Heart right ventricle (tissue), 16 donors: ENCODE measurements at regions not wholly inside any gene's neighbourhood (a gene's known extent, or its start where the extent isn't known, plus 50 kb on each side); places are given as distances from the start of the nearest gene placed in this dataset.

Experiments
- ATAC-seq, 8 donors: fragments of 200-7000 bp; cut with Tn5 transposase; one replicate each; pipeline ENCODE4 v1.9.1; 2020; ENCODE audit warnings: mild to moderate bottlenecking in 8 of 8, moderate library complexity in 8 of 8, moderate number of reproducible peaks in 1 of 8
- DNase-seq, 2 donors: peaks; one replicate each; pipeline ENCODE4 v3.0.0-alpha.2; 2020
- H3K27ac ChIP-seq, 10 donors: fragments of 200-600 bp; sonication (generic) in 2 of 10; one replicate each; pipeline versions ENCODE4 v1.5.0 to v1.8.0; 2020 to 2022; ENCODE audit warnings: mild to moderate bottlenecking in 3 of 10
- H3K27me3 ChIP-seq, 7 donors: fragments of 200-600 bp; one replicate each; pipeline ENCODE4 v1.8.0; 2021 to 2022; ENCODE audit warnings: mild to moderate bottlenecking in 2 of 7
- H3K36me3 ChIP-seq, 9 donors: fragments of 200-600 bp; sonication (generic) in 1 of 9; one replicate each; pipeline versions ENCODE4 v1.5.0 to v1.8.0; 2020 to 2022; ENCODE audit warnings: mild to moderate bottlenecking in 2 of 9
- H3K4me1 ChIP-seq, 9 donors: fragments of 200-600 bp; sonication (generic) in 1 of 9; one replicate each; pipeline versions ENCODE4 v1.5.0 to v1.8.0; 2020 to 2022; ENCODE audit warnings: mild to moderate bottlenecking in 4 of 9
- H3K4me3 ChIP-seq, 10 donors: fragments of 200-600 bp; sonication (generic) in 2 of 10; one replicate each; pipeline versions ENCODE4 v1.5.0 to v1.8.0; 2020 to 2022; ENCODE audit warnings: mild to moderate bottlenecking in 7 of 10, moderate library complexity in 2 of 10
- H3K9me3 ChIP-seq, 11 donors: fragments of 200-600 bp in 10 of 11; sonication (generic) in 2 of 11; one replicate each; pipeline versions ENCODE4 v1.5.0 to v1.8.0; 2013 to 2022; ENCODE audit warnings: mild to moderate bottlenecking in 2 of 11, control low read depth in 1 of 11, moderate library complexity in 1 of 11
- WGBS, 2 donors: extraction: QIAGEN DNeasy Blood & Tissue Kit; methylation state at CpG; one replicate each; pipeline ENCODE4 v1.1.7; 2013; ENCODE audit warnings: inconsistent platforms in 1 of 2; 5-methylcytosine and 5-hydroxymethylcytosine counted together
- intact Hi-C, 10 donors: fragments of 100-400 bp; cut with DNase I; formaldehyde crosslinking; loops; one replicate each; pipeline versions ENCODE4 v1.11.1 to v1.14.2; 2022
- TF ChIP-seq, protein P1 (sequence below), 9 donors: fragments of 200-600 bp; sonication (generic) in 2 of 9; IDR thresholded peaks; one replicate each; pipeline versions ENCODE4 v1.5.0 to v1.8.0; 2021 to 2022; ENCODE audit warnings: antibody characterized with exemption in 9 of 9, mild to moderate bottlenecking in 5 of 9, moderate library complexity in 1 of 9
- donor health status: Arrhythmogenic right ventricular cardiomyopathy.
- donor health status: ischemic (EF 13 %, LVEDD 7.1; RV severe dilation, severe dysfunction).
- donor health status: healthy with polysubstance abuse.
- donor health status: DM: no; HTN: yes; CAD: no.
- donor health status: DM: no; HTN: no; CAD: no.
- donor health status: ischemic (EF 25% LVEDD 6.9; RV normal size, moderate dysfunction).
- donor health status: ischemic (EF 25% LVEDD 5.7; RV mildly dilated, moderate dysfunction).
- donor health status: healthy.
- donor health status: DM: yes; HTN: yes; CAD: no.
- donor health status: Ischemic cardiomyopathy.
- donor health status: ischemic (EF 35%, LVEDD 5.7; RV mildly dilated, moderate dysfunction).
- donor health status: nonischemic (EF 11% LVEDD 7.7; RV severe dilation, severe dysfunction).
- donor health status: DM: yes; HTN: yes; CAD: no.
- donor health status: PGD.
- donor health status: ischemic (EF 29% LVEDD 5.4; RV normal size, mild dysfunction).
- donor health status: nonischemic (EF 23%, LVEDD 6.1; RV moderate dilation, normal function).

DNA sequence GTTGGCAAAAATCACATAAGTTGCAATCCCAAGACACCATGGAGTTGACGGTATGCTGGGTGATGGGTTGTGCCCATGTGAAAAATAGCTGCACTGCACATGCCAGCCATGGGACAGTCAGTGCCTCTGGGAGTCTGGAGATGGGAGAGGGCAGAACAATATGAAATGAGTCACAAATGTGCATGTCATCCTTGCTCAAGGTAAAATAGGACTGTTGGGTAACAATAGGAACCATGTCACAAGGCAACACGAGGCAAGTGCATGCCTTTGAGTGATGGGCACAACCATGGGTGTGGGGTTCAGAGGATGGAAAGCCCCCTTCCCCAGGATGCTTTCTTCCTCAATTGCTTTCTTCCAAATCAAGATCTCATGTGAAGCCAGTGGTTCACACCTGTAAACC lies 70.5 kb upstream of the PIM1 start:
- H3K4me1 ChIP-seq = peaks cover 7 to 47% (median 21%) of the 10 kb centered on the region in 9 donors

DNA sequence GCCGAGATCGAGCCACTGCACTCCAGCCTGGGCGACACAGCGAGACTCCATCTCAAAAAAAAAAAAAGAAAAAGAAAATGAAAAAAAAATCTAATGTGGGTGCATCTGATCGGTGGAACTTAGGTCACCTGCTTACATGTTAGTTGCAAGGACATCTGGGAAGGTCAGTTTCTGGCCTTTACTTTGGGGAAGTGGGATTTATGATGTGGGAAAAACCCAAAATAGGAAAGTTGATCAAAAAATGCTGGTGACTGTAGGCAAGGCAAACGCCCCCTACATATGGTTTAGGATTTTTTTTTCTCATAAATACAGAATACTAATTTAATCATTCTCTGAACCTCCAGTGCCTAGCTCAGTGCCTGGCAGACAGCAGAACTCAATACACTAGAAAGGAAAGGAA lies 69.2 kb upstream of the PIM1 start:
- Histone ChIP-seq H3K4me1 (peaks cover 7 to 47% (median 21%) of the 10 kb centered on the region in 9 donors), H3K4me3 (no peak overlapping the region), H3K36me3 (no peaks in the 10 kb centered on the region), H3K27me3 (no peaks in the 10 kb centered on the region), H3K9me3 (no peaks in the 10 kb centered on the region), H3K27ac (no peak overlapping the region)
- DNase-seq = no peak
- 89 to 94% methylated on average over 6 of the region's 6 CpGs for WGBS, 2 donors
- ATAC-seq = no peak
- TF ChIP-seq, protein P1, sequence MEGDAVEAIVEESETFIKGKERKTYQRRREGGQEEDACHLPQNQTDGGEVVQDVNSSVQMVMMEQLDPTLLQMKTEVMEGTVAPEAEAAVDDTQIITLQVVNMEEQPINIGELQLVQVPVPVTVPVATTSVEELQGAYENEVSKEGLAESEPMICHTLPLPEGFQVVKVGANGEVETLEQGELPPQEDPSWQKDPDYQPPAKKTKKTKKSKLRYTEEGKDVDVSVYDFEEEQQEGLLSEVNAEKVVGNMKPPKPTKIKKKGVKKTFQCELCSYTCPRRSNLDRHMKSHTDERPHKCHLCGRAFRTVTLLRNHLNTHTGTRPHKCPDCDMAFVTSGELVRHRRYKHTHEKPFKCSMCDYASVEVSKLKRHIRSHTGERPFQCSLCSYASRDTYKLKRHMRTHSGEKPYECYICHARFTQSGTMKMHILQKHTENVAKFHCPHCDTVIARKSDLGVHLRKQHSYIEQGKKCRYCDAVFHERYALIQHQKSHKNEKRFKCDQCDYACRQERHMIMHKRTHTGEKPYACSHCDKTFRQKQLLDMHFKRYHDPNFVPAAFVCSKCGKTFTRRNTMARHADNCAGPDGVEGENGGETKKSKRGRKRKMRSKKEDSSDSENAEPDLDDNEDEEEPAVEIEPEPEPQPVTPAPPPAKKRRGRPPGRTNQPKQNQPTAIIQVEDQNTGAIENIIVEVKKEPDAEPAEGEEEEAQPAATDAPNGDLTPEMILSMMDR (IDR thresholded peaks at IDR 0.05) = no peak
- intact Hi-C loops = loop anchor here in 2 of 10 donors (5.0 kb wide), 2 partner anchors 38 to 67 kb away; no protein-coding TSS in a partner anchor

More for the DNA sequence above, 70.5 kb upstream of the PIM1 start:
- no peak for ATAC-seq
- TF ChIP-seq, protein P1 (IDR thresholded peaks at IDR 0.05) = no peak
- Histone ChIP-seq H3K27ac (no peak overlapping the region), H3K4me3 (no peak overlapping the region), H3K36me3 (no peaks in the 10 kb centered on the region), H3K27me3 (no peaks in the 10 kb centered on the region), H3K9me3 (no peaks in the 10 kb centered on the region)
- no peak for DNase-seq
- 64 to 83% methylated on average over 2 of the region's 2 CpGs for WGBS, 2 donors
- intact Hi-C loops = no loop called here

DNA sequence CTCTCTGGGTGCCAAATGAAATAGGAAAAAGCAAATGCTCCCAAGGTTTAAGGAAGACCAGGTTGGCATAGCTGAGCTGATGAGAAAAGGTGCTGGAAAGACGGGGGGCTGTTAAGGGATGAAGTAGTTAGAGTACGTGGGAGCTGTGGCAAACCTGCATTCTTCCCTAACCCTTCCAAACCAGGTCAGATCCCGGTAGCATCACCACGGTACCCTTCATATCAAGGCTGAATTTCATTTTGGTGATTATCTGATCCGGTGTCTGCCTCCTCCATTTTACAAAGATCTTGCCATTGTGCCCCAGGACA lies 68.0 kb upstream of the PIM1 start:
- TF ChIP-seq, protein P1 (IDR thresholded peaks at IDR 0.05) = no peak
- peak overlapping the region; percentile 51 to 94 (median 86) for H3K27ac ChIP-seq
- peak overlapping the region in 8 of 10 donors; percentile 42 to 60 (median 51) for H3K4me3 ChIP-seq
- intact Hi-C loops = loop anchor here in 5 of 10 donors (1.0 to 5.0 kb wide), 6 partner anchors 29 to 69 kb away; partner anchors contain the start of gene PIM1 (in 2 of the 5)
- H3K4me1 ChIP-seq = peaks cover 7 to 39% (median 21%) of the 10 kb centered on the region in 9 donors
- 60 to 65% methylated on average over 5 of the region's 5 CpGs for WGBS, 2 donors
- DNase-seq = no peak
- ATAC-seq = no peak
- no peaks in the 10 kb centered on the region for H3K36me3 ChIP-seq
- H3K27me3 ChIP-seq = no peaks in the 10 kb centered on the region
- H3K9me3 ChIP-seq = no peaks in the 10 kb centered on the region

DNA sequence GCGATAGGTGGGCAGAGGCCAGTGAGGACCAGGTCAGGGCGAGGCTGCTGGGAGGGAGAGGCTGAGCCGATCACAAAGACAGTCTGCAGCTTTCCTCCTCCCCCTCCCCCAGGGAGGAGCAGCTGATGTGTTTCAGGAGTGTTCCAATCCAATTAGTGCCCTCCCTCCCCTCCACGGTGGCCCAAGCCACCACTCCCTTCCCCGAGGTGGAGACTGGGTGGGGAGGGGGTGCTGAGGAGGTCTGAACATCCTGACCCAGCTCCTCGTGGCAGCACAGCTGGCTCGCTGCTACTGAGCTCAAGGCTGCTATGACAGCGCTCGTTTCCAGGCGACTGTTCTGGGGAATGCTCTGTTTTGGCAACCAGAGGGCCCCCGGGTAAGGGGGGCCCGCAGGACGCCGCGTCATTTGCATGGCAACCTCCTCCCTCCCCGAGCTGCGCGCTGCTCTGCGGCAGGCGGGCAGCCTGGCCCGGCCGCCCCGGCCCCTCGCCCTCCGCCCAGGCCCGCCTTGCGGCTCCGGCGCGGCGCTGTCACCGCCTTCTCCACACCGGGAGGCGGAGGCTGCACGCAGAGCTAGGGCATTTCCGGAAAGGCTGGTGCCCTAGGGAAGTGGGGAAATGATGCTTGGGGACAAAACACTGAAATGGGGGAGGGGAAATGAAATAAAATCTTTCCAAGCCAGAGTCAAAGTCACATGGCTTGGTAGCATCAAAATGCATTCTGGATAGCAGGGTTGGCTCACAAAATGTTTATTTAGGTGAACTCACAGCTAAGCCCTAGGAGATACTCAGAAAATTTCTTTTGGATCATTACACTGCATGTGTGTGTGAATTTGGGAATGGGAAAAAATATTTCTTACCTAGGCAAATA lies 67.4 kb upstream of the PIM1 start:
- Histone ChIP-seq H3K9me3 (no peaks in the 10 kb centered on the region), H3K36me3 (no peaks in the 10 kb centered on the region), H3K4me3 (peak overlapping the region; percentile 14 to 60 (median 48)), H3K4me1 (peaks cover 7 to 39% (median 21%) of the 10 kb centered on the region in 9 donors), H3K27me3 (no peaks in the 10 kb centered on the region), H3K27ac (peak overlapping the region; percentile 51 to 94 (median 86))
- ATAC-seq (peak; percentile 91 to 97 (median 94)), DNase-seq (peak; percentile 87 to 89)
- TF ChIP-seq, protein P1 (IDR thresholded peaks at IDR 0.05) = no peak
- intact Hi-C loops = loop anchor here in 5 of 10 donors (1.0 to 5.0 kb wide), 6 partner anchors 28 to 68 kb away; partner anchors contain the start of gene PIM1 (in 2 of the 5)
- 1% methylated on average over 36 of the region's 36 CpGs for WGBS, 2 donors
